ENCODE measurements at regions not wholly inside any gene's neighbourhood (a gene's known extent, or its start where the extent isn't known, plus 50 kb on each side); places are given as distances from the start of the nearest gene placed in this dataset.
"Not testable (repeated sequence)": the region's sequence is repeated elsewhere in the genome, so short reads cannot be mapped to it uniquely, and the experiment has no call there.

DNA sequence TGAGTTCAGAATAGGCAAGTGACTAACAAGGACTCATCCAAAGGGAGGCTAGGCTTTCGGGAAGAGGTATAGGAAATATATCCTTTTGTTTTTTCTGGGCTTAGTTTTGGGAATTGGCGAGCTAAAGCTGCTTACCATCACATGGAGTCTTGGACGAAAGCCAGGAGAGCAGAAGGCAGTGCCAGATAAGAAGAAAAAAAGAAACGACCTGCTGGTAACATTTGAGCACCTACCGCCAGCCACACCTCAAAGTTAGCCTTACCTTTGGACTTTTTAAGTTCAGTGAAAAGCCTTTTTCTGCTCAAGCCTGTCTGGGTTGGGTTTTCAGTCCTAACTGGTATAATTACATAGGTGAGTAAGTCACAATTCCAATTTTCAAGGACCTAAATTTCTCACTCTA is 85.1 kb upstream of the LCORL start:
- Mint-ChIP-seq H3K4me1 (no peaks in the 10 kb centered on the region), H3K9me3 (no peaks in the 10 kb centered on the region), H3K4me3 (no peak overlapping the region), H3K36me3 (no peaks in the 10 kb centered on the region), H3K27ac (no peak overlapping the region), H3K27me3 (peaks cover 3% of the 10 kb centered on the region)
- DNase-seq: no peak

DNA sequence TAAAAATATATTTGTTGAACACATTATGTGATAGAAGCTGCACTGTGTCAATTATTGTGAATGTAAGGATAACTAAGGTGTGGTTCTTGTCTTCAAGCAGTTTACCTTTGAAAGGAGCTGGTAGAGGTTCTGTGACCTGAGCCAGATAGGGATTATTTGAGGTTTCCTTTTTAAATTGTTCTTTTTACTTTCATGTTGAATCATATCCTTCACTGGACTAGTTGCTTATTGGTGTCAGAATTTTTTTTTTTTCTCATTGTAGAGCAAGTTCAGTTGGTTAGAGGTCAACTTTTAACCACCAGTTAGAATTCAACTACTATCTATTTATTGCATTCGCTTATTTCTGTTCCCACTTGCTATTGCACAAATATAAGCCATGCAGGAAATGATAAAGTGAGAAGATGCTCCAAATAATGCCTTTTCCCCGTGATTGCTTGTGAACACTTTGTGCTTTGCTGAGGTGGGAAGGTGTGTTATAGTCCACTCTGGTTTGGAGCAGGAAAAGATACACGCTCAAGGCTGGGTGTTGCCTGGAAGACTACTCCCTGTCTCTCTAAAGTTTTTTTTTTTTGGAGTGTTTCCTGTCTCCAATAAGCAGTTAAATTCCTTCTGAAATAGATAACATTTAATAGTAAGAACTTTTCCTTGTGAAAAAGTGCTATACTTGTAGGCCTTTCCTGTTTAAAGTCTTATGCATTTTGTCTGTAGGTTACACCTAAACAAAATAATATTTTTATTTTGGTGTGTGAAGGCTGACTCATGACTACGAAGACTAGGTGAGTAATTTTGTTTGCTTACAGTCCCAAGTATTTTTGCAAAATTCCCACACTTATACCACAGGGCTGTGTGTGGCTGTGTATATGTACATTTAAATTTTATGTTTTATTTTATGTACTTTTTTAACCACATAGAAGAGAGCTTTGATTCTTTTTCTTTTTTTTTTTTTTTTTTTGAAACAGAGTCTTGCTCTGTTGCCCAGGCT is 83.8 kb upstream of the LCORL start:
- Mint-ChIP-seq H3K4me3 (no peak overlapping the region), H3K27me3 (peaks cover 6% of the 10 kb centered on the region), H3K27ac (no peak overlapping the region), H3K36me3 (no peaks in the 10 kb centered on the region), H3K4me1 (no peaks in the 10 kb centered on the region), H3K9me3 (no peaks in the 10 kb centered on the region)
- DNase-seq: no peak

DNA sequence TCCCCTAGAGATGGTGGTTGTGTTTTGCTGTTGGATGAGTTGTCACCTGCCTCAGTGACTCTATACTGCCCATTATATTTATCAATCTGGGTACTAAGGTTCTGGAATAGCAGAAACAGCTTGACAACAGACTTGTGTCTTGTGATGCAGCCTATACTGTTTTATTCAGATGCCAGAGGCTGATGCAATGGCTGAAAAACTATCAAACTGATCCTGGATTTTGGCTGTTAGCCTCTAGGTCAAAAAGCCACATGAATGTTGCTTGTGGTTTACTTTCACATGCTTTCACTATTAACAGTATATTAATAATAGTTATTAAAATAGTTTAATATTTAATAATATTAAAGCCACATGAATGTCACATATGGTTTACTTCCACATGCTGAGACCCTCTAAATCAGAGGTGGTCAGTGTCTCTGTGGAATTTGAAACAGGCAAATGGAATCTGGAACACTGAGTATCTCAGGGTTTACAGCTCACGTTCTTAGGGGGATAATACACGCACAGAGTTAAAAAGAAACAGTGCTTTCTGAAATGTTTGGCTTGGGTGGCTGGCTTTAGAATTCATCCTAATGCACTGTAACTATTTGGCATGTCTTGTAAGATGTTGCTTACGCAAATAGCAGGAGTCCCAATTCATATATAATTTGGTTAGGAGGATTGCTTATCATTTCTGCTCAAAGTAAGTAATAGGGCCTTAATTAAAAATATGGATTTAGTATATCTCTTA is 82.5 kb upstream of the LCORL start:
- Mint-ChIP-seq H3K4me1 (no peaks in the 10 kb centered on the region), H3K4me3 (no peak overlapping the region), H3K27ac (no peak overlapping the region), H3K27me3 (peaks cover 7% of the 10 kb centered on the region), H3K36me3 (no peaks in the 10 kb centered on the region), H3K9me3 (no peaks in the 10 kb centered on the region)
- no peak for DNase-seq

DNA sequence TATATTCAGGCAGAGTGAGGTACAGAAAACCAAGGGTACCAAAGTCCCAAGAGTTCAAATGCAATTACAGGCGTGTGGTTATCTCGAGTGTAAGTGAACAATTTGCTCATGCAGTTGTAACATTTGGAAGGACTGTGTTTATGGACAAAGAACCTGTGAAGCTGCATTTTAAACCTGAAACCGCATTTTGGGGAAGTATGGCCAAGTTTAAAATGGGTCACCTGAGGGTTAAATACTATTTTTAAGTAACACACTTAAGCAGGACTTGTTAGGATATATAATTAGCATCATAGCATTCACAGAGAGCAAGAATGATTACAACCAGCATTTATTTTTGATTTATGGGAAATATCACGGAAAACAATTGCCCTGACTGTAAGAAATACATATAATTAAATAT is 79.1 kb upstream of the LCORL start:
- Mint-ChIP-seq H3K27ac (no peak overlapping the region), H3K36me3 (no peaks in the 10 kb centered on the region), H3K9me3 (no peaks in the 10 kb centered on the region), H3K4me3 (no peak overlapping the region), H3K4me1 (no peaks in the 10 kb centered on the region), H3K27me3 (peaks cover 4% of the 10 kb centered on the region)
- no peak for DNase-seq

DNA sequence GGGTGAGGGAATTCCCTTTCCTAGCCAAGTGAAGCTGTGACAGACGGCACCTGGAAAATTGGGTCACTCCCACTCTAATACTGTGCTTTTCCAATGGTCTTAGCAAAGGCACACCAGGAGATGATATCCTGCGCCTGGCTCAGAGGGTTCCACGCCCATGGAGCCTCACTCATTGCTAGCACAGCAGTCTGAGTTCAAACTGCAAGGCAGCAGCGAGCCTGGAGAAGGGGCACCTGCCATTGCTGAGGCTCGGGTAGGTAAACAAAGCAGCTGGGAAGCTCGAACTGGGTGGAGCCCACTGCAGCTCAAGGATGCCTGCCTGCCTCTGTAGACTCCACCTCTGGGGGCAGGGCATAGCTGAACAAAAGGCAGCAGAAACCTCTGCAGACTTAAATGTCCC is 68.9 kb upstream of the LCORL start:
- not testable (repeated sequence) for H3K27ac Mint-ChIP-seq, H3K36me3 Mint-ChIP-seq, DNase-seq, H3K4me3 Mint-ChIP-seq, H3K4me1 Mint-ChIP-seq, H3K9me3 Mint-ChIP-seq
- peaks cover 19% of the 10 kb centered on the region for H3K27me3 Mint-ChIP-seq

DNA sequence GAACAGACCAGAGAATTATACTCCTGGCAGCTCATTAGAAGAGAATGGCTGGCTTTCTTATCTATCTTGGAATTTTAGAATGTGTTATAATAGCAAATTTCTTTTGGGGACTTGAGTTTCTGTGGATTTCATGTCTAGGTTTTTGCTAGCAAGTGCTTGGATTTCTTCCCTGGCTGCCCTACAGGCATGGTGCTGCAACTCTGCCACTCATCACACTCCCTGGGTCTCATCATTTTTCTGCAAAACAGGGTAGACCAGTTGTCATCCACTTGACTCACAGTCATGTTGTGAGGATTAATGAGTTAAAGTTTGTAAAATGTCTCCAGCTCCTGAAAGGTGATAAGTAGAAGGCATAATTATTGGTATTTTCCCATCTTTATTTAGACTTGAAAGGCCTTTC is 60.7 kb upstream of the LCORL start:
- Mint-ChIP-seq H3K27me3 (peaks cover 22% of the 10 kb centered on the region), H3K9me3 (peaks cover 4% of the 10 kb centered on the region), H3K27ac (no peak overlapping the region), H3K36me3 (no peaks in the 10 kb centered on the region), H3K4me1 (no peaks in the 10 kb centered on the region), H3K4me3 (no peak overlapping the region)
- DNase-seq: no peak

DNA sequence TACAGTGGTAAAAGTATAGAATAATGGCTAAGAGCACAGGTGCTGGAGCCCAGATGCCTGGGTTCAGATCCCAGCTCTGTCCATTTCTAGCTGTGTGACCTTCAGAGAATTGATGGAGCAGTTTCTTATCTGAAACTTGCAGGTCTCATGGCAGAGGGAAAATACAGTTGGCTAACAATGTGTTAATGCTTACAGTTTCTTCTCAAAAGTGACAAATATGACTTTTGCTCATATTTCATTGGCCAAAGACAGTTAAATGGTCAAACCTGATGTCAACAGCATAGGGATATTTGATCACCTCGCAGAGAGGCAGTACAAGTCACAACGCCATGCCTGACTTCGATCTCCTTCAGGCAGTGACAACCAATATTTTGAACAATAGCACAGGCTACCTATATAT is 60.2 kb upstream of the LCORL start:
- Mint-ChIP-seq H3K9me3 (peaks cover 1% of the 10 kb centered on the region), H3K4me1 (no peaks in the 10 kb centered on the region), H3K27ac (no peak overlapping the region), H3K27me3 (peaks cover 18% of the 10 kb centered on the region), H3K4me3 (no peak overlapping the region), H3K36me3 (no peaks in the 10 kb centered on the region)
- DNase-seq: no peak

DNA sequence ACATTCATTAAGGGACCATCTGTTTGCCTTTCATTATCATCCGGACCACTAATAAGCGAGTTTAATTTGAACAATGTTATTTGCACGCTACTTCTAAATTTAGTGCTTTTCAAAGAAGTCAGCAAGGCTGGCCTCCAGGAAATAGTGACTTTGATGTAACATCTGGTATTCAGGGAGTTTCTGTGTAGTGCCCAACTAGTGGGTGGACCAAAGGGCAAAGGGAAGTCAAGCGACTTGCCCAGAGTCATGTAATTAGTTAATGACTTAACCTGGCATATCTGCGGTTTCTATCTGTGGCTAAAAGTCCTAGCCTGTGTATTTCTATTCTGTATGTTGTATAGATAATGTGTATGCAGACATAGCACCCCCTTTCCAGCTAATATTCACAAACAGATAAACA is 56.3 kb upstream of the LCORL start:
- no peak overlapping the region for H3K27ac Mint-ChIP-seq
- H3K36me3 Mint-ChIP-seq: no peaks in the 10 kb centered on the region
- peaks cover 10% of the 10 kb centered on the region for H3K27me3 Mint-ChIP-seq
- no peak for DNase-seq
- H3K4me1 Mint-ChIP-seq: no peaks in the 10 kb centered on the region
- no peak overlapping the region for H3K4me3 Mint-ChIP-seq
- H3K9me3 Mint-ChIP-seq: peaks cover 6% of the 10 kb centered on the region

DNA sequence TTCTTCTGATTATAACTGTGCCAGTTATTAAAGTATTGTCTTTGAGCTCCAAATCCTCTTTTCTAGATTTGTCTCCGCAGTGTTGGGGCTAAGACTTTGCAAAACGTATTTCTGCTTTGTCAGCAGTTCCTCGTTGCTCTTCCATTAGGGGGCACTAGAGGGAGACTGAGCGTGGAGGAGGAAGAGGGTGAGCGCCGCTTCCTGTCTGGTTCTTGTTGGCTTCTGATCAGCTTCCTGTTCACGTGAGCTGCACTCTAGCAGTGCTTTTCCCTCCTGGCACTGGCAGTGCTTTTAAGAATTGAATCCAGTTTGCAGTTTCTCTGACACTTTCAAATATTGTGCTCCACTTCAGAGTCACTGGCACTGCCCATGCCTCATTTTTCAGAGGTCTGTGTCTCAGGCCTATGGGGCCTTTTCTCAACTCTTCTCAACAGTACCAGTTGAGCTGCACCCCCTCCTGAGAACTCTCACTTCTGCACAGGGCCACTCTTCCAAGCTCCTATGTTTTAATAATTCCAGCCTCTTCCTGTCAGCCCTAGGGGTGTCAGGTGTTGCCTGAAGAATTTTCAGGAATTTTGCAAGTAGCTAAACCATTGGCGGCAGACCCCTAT is 54.4 kb upstream of the LCORL start:
- Mint-ChIP-seq H3K27me3 (peaks cover 21% of the 10 kb centered on the region), H3K4me3 (no peak overlapping the region), H3K27ac (no peak overlapping the region)

DNA sequence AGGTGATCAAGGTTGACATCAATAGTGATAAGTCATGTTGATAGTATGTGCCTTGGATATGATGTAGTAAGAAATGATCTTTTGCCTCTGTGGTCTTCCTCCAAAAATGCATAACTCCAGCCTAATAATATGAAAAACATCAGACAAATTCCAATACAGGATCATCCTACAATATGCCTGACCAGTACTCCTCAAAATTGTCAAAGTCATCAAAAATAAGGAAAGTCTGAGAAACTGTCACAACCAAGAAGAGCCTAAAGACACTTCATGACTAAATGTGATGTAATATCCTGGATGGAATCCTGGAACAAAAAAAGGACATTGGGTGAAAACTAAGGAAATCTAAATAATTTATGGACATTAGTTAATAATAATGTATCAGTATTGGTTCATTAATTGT is 50.3 kb upstream of the LCORL start:
- no peak for DNase-seq
- no peaks in the 10 kb centered on the region for H3K36me3 Mint-ChIP-seq
- H3K4me3 Mint-ChIP-seq: no peak overlapping the region
- peaks cover 41% of the 10 kb centered on the region for H3K27me3 Mint-ChIP-seq
- H3K27ac Mint-ChIP-seq: no peak overlapping the region
- no peaks in the 10 kb centered on the region for H3K4me1 Mint-ChIP-seq
- peaks cover 5% of the 10 kb centered on the region for H3K9me3 Mint-ChIP-seq

More for the DNA sequence above, 54.4 kb upstream of the LCORL start:
- Mint-ChIP-seq H3K36me3 (no peaks in the 10 kb centered on the region), H3K9me3 (peaks cover 6% of the 10 kb centered on the region), H3K4me1 (no peaks in the 10 kb centered on the region)
- DNase-seq: peak; percentile 40

Measured in activated naive CD8-positive, alpha-beta T cell treated with anti-CD3 and anti-CD28 coated beads for 36 hours (primary cell).